Adrenal gland (tissue), 9 donors: ENCODE measurements at regions not wholly inside any gene's neighbourhood (a gene's known extent, or its start where the extent isn't known, plus 50 kb on each side); places are given as distances from the start of the nearest gene placed in this dataset.

Source experiments
- DNase-seq, 7 donors: peaks; one replicate each; pipeline ENCODE4 v3.0.0-alpha.2; 2019 to 2020
- H3K27ac ChIP-seq, 5 donors: fragments of 200-600 bp; sonication (generic) in 4 of 5; 1 replicate in 3 of 5; 2 replicates in 2 of 5; pipeline versions ENCODE4 v1.5.1 to v1.8.0; 2016 to 2020; ENCODE audit warnings: mild to moderate bottlenecking in 1 of 5
- H3K27me3 ChIP-seq: fragments of 200-600 bp; 2 replicates; pipeline ENCODE4 v1.8.0; 2021
- H3K36me3 ChIP-seq, 2 donors: fragments of 200-600 bp; replicated peaks in 1 of 2; 1 replicate in 1 of 2; 2 replicates in 1 of 2; pipeline versions ENCODE4 v1.5.1 to v1.8.0; 2018 to 2022
- H3K4me1 ChIP-seq, 2 donors: fragments of 200-600 bp; replicated peaks in 1 of 2; 1 replicate in 1 of 2; 2 replicates in 1 of 2; pipeline versions ENCODE4 v1.5.1 to v1.8.0; 2018 to 2021
- H3K4me3 ChIP-seq, 4 donors: fragments of 200-600 bp; sonication (generic) in 3 of 4; one replicate each; pipeline ENCODE4 v1.5.1; 2016 to 2018
- H3K9me3 ChIP-seq, 3 donors: fragments of 200-600 bp; sonication (generic) in 1 of 3; replicated peaks in 1 of 3; 1 replicate in 2 of 3; 2 replicates in 1 of 3; pipeline versions ENCODE4 v1.5.1 to v1.8.0; 2016 to 2021
- CTCF ChIP-seq, 6 experiments: fragments of 450-650 bp in 4 of 6; fragments of 200-600 bp in 2 of 6; sonication (generic) in 1 of 6; IDR thresholded peaks; 1 replicate in 5 of 6; 2 replicates in 1 of 6; pipeline versions ENCODE4 v1.5.1 to v1.8.0; 2016 to 2021; ENCODE audit warnings: antibody characterized with exemption in 6 of 6, mild to moderate bottlenecking in 2 of 6, moderate library complexity in 1 of 6
- POLR2A ChIP-seq, 2 donors: fragments of 450-650 bp; IDR thresholded peaks; one replicate each; pipeline ENCODE4 v1.6.1; 2017; ENCODE audit warnings: antibody characterized with exemption in 2 of 2, mild to moderate bottlenecking in 2 of 2, moderate library complexity in 1 of 2
- WGBS, 4 donors: extraction: QIAGEN DNeasy Blood & Tissue Kit in 2 of 4; methylation state at CpG; one replicate each; pipeline versions ENCODE4 v1.1.5 to v1.1.7; 2013 to 2017; 5-methylcytosine and 5-hydroxymethylcytosine counted together
- intact Hi-C, 2 donors: fragments of 100-400 bp; cut with DNase I; formaldehyde crosslinking; loops; one replicate each; pipeline versions ENCODE4 v1.14.1 to v1.15.0; 2022 to 2023
- donor health status: healthy with polysubstance abuse.
- donor health status: Bipolar disorder and iron deficiency.
- donor health status: DM: yes; HTN: yes; CAD: no.
- donor health status: DM: no; HTN: no; CAD: no.
- donor health status: DM: no; HTN: no; CAD: no.

GRCh38 chr2:40584432-40584831 is 132.5 kb upstream of the SLC8A1 start:
- no peaks in the 10 kb centered on the region for H3K36me3 ChIP-seq
- DNase-seq: no peak
- no peak overlapping the region for H3K4me3 ChIP-seq
- H3K4me1 ChIP-seq: no peaks in the 10 kb centered on the region
- intact Hi-C loops: no loop called here
- H3K9me3 ChIP-seq: no peaks in the 10 kb centered on the region
- no peak overlapping the region for H3K27ac ChIP-seq
- H3K27me3 ChIP-seq: no peaks in the 10 kb centered on the region
- TF ChIP-seq POLR2A (IDR thresholded peaks at IDR 0.05) (no peak), CTCF (IDR thresholded peaks at IDR 0.05) (no peak)
- WGBS, 4 donors: 77 to 86% (median 81%) methylated on average over 2 of the region's 2 CpGs

- peak overlapping the region in 1 of 4 donors; percentile 8 for H3K4me3 ChIP-seq
- intact Hi-C loops: no loop called here
- no peak overlapping the region for H3K27ac ChIP-seq
- H3K4me1 ChIP-seq: no peaks in the 10 kb centered on the region
- H3K36me3 ChIP-seq: no peaks in the 10 kb centered on the region
- H3K9me3 ChIP-seq: no peaks in the 10 kb centered on the region
- no peaks in the 10 kb centered on the region for H3K27me3 ChIP-seq
- no peak for TF ChIP-seq CTCF (IDR thresholded peaks at IDR 0.05)
- no peak for TF ChIP-seq POLR2A (IDR thresholded peaks at IDR 0.05)
- DNase-seq: no peak
- WGBS, 4 donors: 34 to 41% (median 37%) methylated on average over 3 of the region's 3 CpGs
These were observed 139.9 kb upstream of the SLC8A1 start for GRCh38 chr2:40591774-40592173.

- H3K27ac ChIP-seq: no peak overlapping the region
- intact Hi-C loops: no loop called here
These were observed 140.3 kb upstream of the SLC8A1 start for GRCh38 chr2:40592218-40592617.

GRCh38 chr2:40606862-40607261 is 155.0 kb upstream of the SLC8A1 start:
- H3K9me3 ChIP-seq: no peaks in the 10 kb centered on the region
- no peak overlapping the region for H3K4me3 ChIP-seq
- WGBS, 4 donors: 77 to 82% (median 80%) methylated on average over 4 of the region's 4 CpGs
- intact Hi-C loops: no loop called here
- no peak overlapping the region for H3K27ac ChIP-seq
- DNase-seq: no peak
- no peaks in the 10 kb centered on the region for H3K36me3 ChIP-seq
- no peaks in the 10 kb centered on the region for H3K27me3 ChIP-seq
- no peaks in the 10 kb centered on the region for H3K4me1 ChIP-seq
- TF ChIP-seq CTCF (IDR thresholded peaks at IDR 0.05): no peak
- no peak for TF ChIP-seq POLR2A (IDR thresholded peaks at IDR 0.05)

More at GRCh38 chr2:40592218-40592617, 140.3 kb upstream of the SLC8A1 start:
- Histone ChIP-seq H3K9me3 (no peaks in the 10 kb centered on the region), H3K4me1 (no peaks in the 10 kb centered on the region), H3K36me3 (no peaks in the 10 kb centered on the region), H3K27me3 (no peaks in the 10 kb centered on the region), H3K4me3 (peak overlapping the region in 1 of 4 donors; percentile 8)
- 58 to 64% (median 61%) methylated on average over 2 of the region's 2 CpGs for WGBS, 4 donors
- TF ChIP-seq CTCF (IDR thresholded peaks at IDR 0.05) (no peak), POLR2A (IDR thresholded peaks at IDR 0.05) (no peak)
- DNase-seq: no peak
